ENCODE measurements at regions not wholly inside any gene's neighbourhood (a gene's known extent, or its start where the extent isn't known, plus 50 kb on each side); places are given as distances from the start of the nearest gene placed in this dataset.

- Histone ChIP-seq H4K91ac (ENCODE audit: insufficient read length, low read depth, low read length) (no peak overlapping the region), H2BK12ac (ENCODE audit: insufficient read length, low read depth, low read length) (no peak overlapping the region), H3K4ac (ENCODE audit: low read depth, low read length) (no peak overlapping the region), H4K20me1 (ENCODE audit: control insufficient read depth, insufficient read depth, insufficient read length) (no peaks in the 10 kb centered on the region), H3K56ac (ENCODE audit: insufficient read length, low read depth, low read length) (no peak overlapping the region), H2AFZ (ENCODE audit: low read length) (no peak overlapping the region), H3K27ac (ENCODE audit: insufficient read length, low read depth, low read length) (no peak overlapping the region), H3K27me3 (ENCODE audit: insufficient read depth, low read length) (no peaks in the 10 kb centered on the region), H3K14ac (ENCODE audit: insufficient read depth, low read length) (no peak overlapping the region), H3K4me1 (ENCODE audit: insufficient read depth, low read length) (no peaks in the 10 kb centered on the region), H3K9me3 (ENCODE audit: control insufficient read depth, low read depth, low read length) (no peaks in the 10 kb centered on the region), H2BK5ac (ENCODE audit: insufficient read length, low read length) (no peak overlapping the region), H3K23me2 (ENCODE audit: insufficient read length, low read depth, low read length, poor library complexity, severe bottlenecking) (no peaks in the 10 kb centered on the region), H2BK15ac (ENCODE audit: low read depth, low read length) (no peak overlapping the region), H4K8ac (replicated peaks; ENCODE audit: insufficient read length, low read depth, low read length) (no peak overlapping the region), H3K4me2 (ENCODE audit: insufficient read depth, insufficient read length, low read length) (no peak overlapping the region), H4K5ac (ENCODE audit: insufficient read length, low read depth, low read length) (no peak overlapping the region), H3K79me2 (ENCODE audit: insufficient read depth, low read length) (no peaks in the 10 kb centered on the region), H3K23ac (ENCODE audit: insufficient read length, low read depth, low read length) (no peak overlapping the region), H2BK20ac (ENCODE audit: low read depth, low read length, poor library complexity, severe bottlenecking) (no peak overlapping the region), H3K18ac (ENCODE audit: insufficient read length, low read depth, low read length) (no peak overlapping the region), H3T11ph (ENCODE audit: low read length) (no peak overlapping the region), H3K79me1 (ENCODE audit: insufficient read depth, low read depth, low read length, poor library complexity, severe bottlenecking) (no peaks in the 10 kb centered on the region), H2BK120ac (ENCODE audit: low read depth, low read length, poor library complexity, severe bottlenecking) (no peak overlapping the region), H2AK5ac (ENCODE audit: insufficient read length, low read length) (no peak overlapping the region), H3K9ac (ENCODE audit: extremely low read depth, insufficient read length, low read length) (no peak overlapping the region)
- no CpG with 5 or more reads among the region's 1 CpG for WGBS (ENCODE audit: extremely low coverage, insufficient read length, low lambda C conversion rate)
- Mint-ChIP-seq H3K4me3 (no peak overlapping the region), H3K36me3 (ENCODE audit: insufficient read depth in 1 of 3, low read depth in 3 of 3) (no peaks in the 10 kb centered on the region), H3K27ac (no peak overlapping the region), H3K4me1 (peaks cover 3% of the 10 kb centered on the region in 2 experiments), H3K27me3 (ENCODE audit: low read depth) (no peaks in the 10 kb centered on the region; the same call in 1 of the 2 replicates), H3K9me3 (no peaks in the 10 kb centered on the region)
- no peak for TF ChIP-seq CTCF (conservative IDR thresholded peaks at IDR 0.05)
- no peak for DNase-seq
Measured at GRCh38 chr2:37852585-37853014, 72.5 kb upstream of the RMDN2 start.
